Loucy (cell line): ENCODE measurements at regions not wholly inside any gene's neighbourhood (a gene's known extent, or its start where the extent isn't known, plus 50 kb on each side); places are given as distances from the start of the nearest gene placed in this dataset.
"Not testable (repeated sequence)": the region's sequence is repeated elsewhere in the genome, so short reads cannot be mapped to it uniquely, and the experiment has no call there.

Source experiments
- H2AFZ ChIP-seq: fragments of 200-600 bp; sonication (generic); 2 replicates; pipeline ENCODE4 v1.6.0; 2016; ENCODE audit warnings: antibody characterized with exemption, mild to moderate bottlenecking, low read length, moderate library complexity
- H3F3A ChIP-seq: fragments of 200-600 bp; 2 replicates; pipeline ENCODE4 v1.6.0; 2016; ENCODE audit warnings: antibody characterized with exemption, low read depth, mild to moderate bottlenecking
- H3K27me3 ChIP-seq: fragments of 200-600 bp; sonication (generic); 2 replicates; pipeline ENCODE4 v1.6.1; 2014; ENCODE audit warnings: low read length, mild to moderate bottlenecking; ENCODE audit not compliant: insufficient read depth, poor library complexity, severe bottlenecking
- H3K36me3 ChIP-seq: fragments of 200-600 bp; sonication (generic); 2 replicates; pipeline ENCODE4 v1.6.1; 2016; ENCODE audit warnings: low read length; ENCODE audit not compliant: insufficient read depth
- H3K4me1 ChIP-seq: fragments of 200-600 bp; sonication (generic); 2 replicates; pipeline ENCODE4 v1.5.1; 2014; ENCODE audit warnings: low read length, mild to moderate bottlenecking; ENCODE audit not compliant: insufficient read depth, poor library complexity, severe bottlenecking
- H3K4me2 ChIP-seq: fragments of 200-600 bp; sonication (generic); 2 replicates; pipeline ENCODE4 v1.6.0; 2014; ENCODE audit warnings: antibody characterized with exemption, low read length, low read depth, mild to moderate bottlenecking; ENCODE audit not compliant: poor library complexity, severe bottlenecking
- H3K4me3 ChIP-seq: fragments of 200-600 bp; sonication (generic); 2 replicates; pipeline ENCODE4 v1.5.1; 2014; ENCODE audit warnings: low read length, mild to moderate bottlenecking, mixed read lengths; ENCODE audit not compliant: poor library complexity, severe bottlenecking
- H3K79me2 ChIP-seq: fragments of 200-600 bp; sonication (generic); 2 replicates; pipeline ENCODE4 v1.6.1; 2014; ENCODE audit warnings: low read length; ENCODE audit not compliant: insufficient read depth
- H3K9ac ChIP-seq: fragments of 200-600 bp; sonication (generic); 2 replicates; pipeline ENCODE4 v1.6.0; 2014; ENCODE audit warnings: mild to moderate bottlenecking, low read depth, low read length, moderate library complexity; ENCODE audit not compliant: poor library complexity, severe bottlenecking
- H3K9me2 ChIP-seq: fragments of 200-600 bp; sonication (generic); replicated peaks from 2 replicates; pipeline ENCODE4 v1.6.1; 2016; ENCODE audit warnings: low read depth, low read length, mixed read lengths
- H3K9me3 ChIP-seq: fragments of 200-600 bp; sonication (generic); 2 replicates; pipeline ENCODE4 v1.6.1; 2014; ENCODE audit warnings: mild to moderate bottlenecking, antibody characterized with exemption, low read length, low read depth; ENCODE audit not compliant: insufficient read depth
- H4K20me1 ChIP-seq: fragments of 200-600 bp; sonication (generic); 2 replicates; pipeline ENCODE4 v1.6.0; 2014; ENCODE audit warnings: antibody characterized with exemption, low read length, mild to moderate bottlenecking; ENCODE audit not compliant: insufficient read depth, poor library complexity, severe bottlenecking
- CTCF ChIP-seq: fragments of 200-600 bp; sonication (generic); conservative IDR thresholded peaks from 2 replicates; pipeline ENCODE4 v1.5.1; 2014; ENCODE audit warnings: mild to moderate bottlenecking, antibody characterized with exemption, low read length
- EZH2phosphoT487 ChIP-seq: fragments of 200-600 bp; IDR thresholded peaks from 2 replicates; pipeline ENCODE4 v1.6.1; 2018; ENCODE audit warnings: antibody characterized with exemption, mild to moderate bottlenecking, moderate library complexity, borderline replicate concordance

GRCh38 chr2:183964565-183964964 lies 633.8 kb upstream of the ZNF804A start:
- no peaks in the 10 kb centered on the region for H4K20me1 ChIP-seq
- H3K27me3 ChIP-seq: no peaks in the 10 kb centered on the region
- no peak overlapping the region for H2AFZ ChIP-seq
- H3K4me2 ChIP-seq: no peak overlapping the region
- TF ChIP-seq CTCF (no peak), EZH2phosphoT487 (no peak)
- no peaks in the 10 kb centered on the region for H3F3A ChIP-seq
- H3K9me3 ChIP-seq: no peaks in the 10 kb centered on the region
- no peaks in the 10 kb centered on the region for H3K36me3 ChIP-seq
- H3K9ac ChIP-seq: no peak overlapping the region
- no peaks in the 10 kb centered on the region for H3K9me2 ChIP-seq
- no peaks in the 10 kb centered on the region for H3K79me2 ChIP-seq
- H3K4me3 ChIP-seq: no peak overlapping the region
- H3K4me1 ChIP-seq: no peaks in the 10 kb centered on the region

GRCh38 chr2:183967756-183968155 lies 630.6 kb upstream of the ZNF804A start:
- H3K79me2 ChIP-seq: no peaks in the 10 kb centered on the region
- no peaks in the 10 kb centered on the region for H3K9me3 ChIP-seq
- H3K27me3 ChIP-seq: no peaks in the 10 kb centered on the region
- H3K4me2 ChIP-seq: no peak overlapping the region
- no peaks in the 10 kb centered on the region for H4K20me1 ChIP-seq
- H3K4me3 ChIP-seq: no peak overlapping the region
- TF ChIP-seq EZH2phosphoT487 (no peak), CTCF (no peak)
- no peaks in the 10 kb centered on the region for H3K36me3 ChIP-seq
- no peak overlapping the region for H3K9ac ChIP-seq
- H3K4me1 ChIP-seq: no peaks in the 10 kb centered on the region
- no peaks in the 10 kb centered on the region for H3F3A ChIP-seq
- no peaks in the 10 kb centered on the region for H3K9me2 ChIP-seq
- no peak overlapping the region for H2AFZ ChIP-seq

GRCh38 chr2:183975676-183976075 lies 622.7 kb upstream of the ZNF804A start:
- not testable (repeated sequence) for H3K79me2 ChIP-seq, H3K9me2 ChIP-seq, H3K36me3 ChIP-seq, H4K20me1 ChIP-seq, H3K4me3 ChIP-seq, H3K4me2 ChIP-seq, H3K27me3 ChIP-seq, H3F3A ChIP-seq, H3K9me3 ChIP-seq, H3K4me1 ChIP-seq, H2AFZ ChIP-seq, H3K9ac ChIP-seq

- no peaks in the 10 kb centered on the region for H3K27me3 ChIP-seq
- no peak for TF ChIP-seq CTCF
- TF ChIP-seq EZH2phosphoT487: no peak
- no peak overlapping the region for H3K4me2 ChIP-seq
- H3K4me1 ChIP-seq: no peaks in the 10 kb centered on the region
- H3K9me3 ChIP-seq: no peaks in the 10 kb centered on the region
- no peak overlapping the region for H3K4me3 ChIP-seq
- H2AFZ ChIP-seq: no peak overlapping the region
- H3K9ac ChIP-seq: no peak overlapping the region
- H4K20me1 ChIP-seq: no peaks in the 10 kb centered on the region
- no peaks in the 10 kb centered on the region for H3F3A ChIP-seq
- H3K9me2 ChIP-seq: no peaks in the 10 kb centered on the region
- no peaks in the 10 kb centered on the region for H3K79me2 ChIP-seq
- H3K36me3 ChIP-seq: no peaks in the 10 kb centered on the region
These were observed 613.5 kb upstream of the ZNF804A start for GRCh38 chr2:183984871-183985270.
